MM.1S (cell line): ENCODE measurements at regions not wholly inside any gene's neighbourhood (a gene's known extent, or its start where the extent isn't known, plus 50 kb on each side); places are given as distances from the start of the nearest gene placed in this dataset.

Experiments used
- DNase-seq: peaks from one replicate; pipeline ENCODE4 v3.0.0-alpha.2; 2015
- H2AFZ ChIP-seq: fragments of 300-600 bp; sonication (generic); 2 replicates; pipeline ENCODE4 v1.6.0; 2016; ENCODE audit warnings: antibody characterized with exemption, low read length
- H3F3A ChIP-seq: fragments of 300-600 bp; sonication (generic); 2 replicates; pipeline ENCODE4 v1.6.1; 2016; ENCODE audit warnings: mild to moderate bottlenecking, antibody characterized with exemption, low read length, moderate library complexity, mixed read lengths; ENCODE audit not compliant: insufficient read depth
- H3K27ac ChIP-seq: fragments of 300-600 bp; sonication (generic); 2 replicates; pipeline ENCODE4 v1.5.1; 2016; ENCODE audit warnings: mild to moderate bottlenecking, low read length
- H3K27me3 ChIP-seq: fragments of 300-600 bp; sonication (generic); replicated peaks from 2 replicates; pipeline ENCODE4 v1.6.0; 2016; ENCODE audit warnings: low read length; ENCODE audit not compliant: insufficient read depth
- H3K36me3 ChIP-seq: fragments of 300-600 bp; sonication (generic); replicated peaks from 2 replicates; pipeline ENCODE4 v1.6.1; 2016; ENCODE audit warnings: mild to moderate bottlenecking, low read length, mixed read lengths; ENCODE audit not compliant: insufficient read depth
- H3K4me1 ChIP-seq: fragments of 300-600 bp; sonication (generic); 2 replicates; pipeline ENCODE4 v1.6.1; 2016; ENCODE audit warnings: low read length, mixed read lengths
- H3K4me2 ChIP-seq: fragments of 300-600 bp; sonication (generic); 2 replicates; pipeline ENCODE4 v1.6.0; 2016; ENCODE audit warnings: low read depth, low read length
- H3K4me3 ChIP-seq: fragments of 300-600 bp; sonication (generic); 2 replicates; pipeline ENCODE4 v1.5.1; 2016; ENCODE audit warnings: low read length, mixed read lengths
- H3K79me2 ChIP-seq: fragments of 300-600 bp; sonication (generic); 2 replicates; pipeline ENCODE4 v1.6.1; 2016; ENCODE audit warnings: mixed run types, low read length, mixed read lengths
- H3K9ac ChIP-seq: fragments of 300-600 bp; sonication (generic); 2 replicates; pipeline ENCODE4 v1.6.1; 2016; ENCODE audit warnings: low read length, mixed read lengths
- H3K9me2 ChIP-seq: fragments of 300-600 bp; sonication (generic); replicated peaks from 2 replicates; pipeline ENCODE4 v1.6.1; 2016; ENCODE audit warnings: mild to moderate bottlenecking, low read length, mixed read lengths; ENCODE audit not compliant: insufficient read depth
- H3K9me3 ChIP-seq: fragments of 300-600 bp; sonication (generic); replicated peaks from 2 replicates; pipeline ENCODE4 v1.6.1; 2016; ENCODE audit warnings: mild to moderate bottlenecking, low read length, mixed read lengths; ENCODE audit not compliant: insufficient read depth
- H4K20me1 ChIP-seq: fragments of 300-600 bp; sonication (generic); 2 replicates; pipeline ENCODE4 v1.6.1; 2016; ENCODE audit warnings: mild to moderate bottlenecking, low read length, moderate library complexity, mixed read lengths; ENCODE audit not compliant: insufficient read depth
- EZH2 ChIP-seq: fragments of 300-600 bp; sonication (generic); optimal IDR thresholded peaks from 2 replicates; pipeline ENCODE3; 2017; ENCODE audit warnings: low read depth, mild to moderate bottlenecking, antibody characterized with exemption, low read length, mixed read lengths
- EZH2phosphoT487 ChIP-seq: fragments of 300-600 bp; sonication (generic); IDR thresholded peaks from 2 replicates; pipeline ENCODE4 v1.6.1; 2018; ENCODE audit warnings: antibody characterized with exemption, low read length
- TF ChIP-seq, protein P1 (sequence below): fragments of 300-600 bp; sonication (generic); IDR thresholded peaks from 2 replicates; pipeline ENCODE4 v1.5.1; 2016; ENCODE audit warnings: antibody characterized with exemption, low read length, mixed read lengths

DNA sequence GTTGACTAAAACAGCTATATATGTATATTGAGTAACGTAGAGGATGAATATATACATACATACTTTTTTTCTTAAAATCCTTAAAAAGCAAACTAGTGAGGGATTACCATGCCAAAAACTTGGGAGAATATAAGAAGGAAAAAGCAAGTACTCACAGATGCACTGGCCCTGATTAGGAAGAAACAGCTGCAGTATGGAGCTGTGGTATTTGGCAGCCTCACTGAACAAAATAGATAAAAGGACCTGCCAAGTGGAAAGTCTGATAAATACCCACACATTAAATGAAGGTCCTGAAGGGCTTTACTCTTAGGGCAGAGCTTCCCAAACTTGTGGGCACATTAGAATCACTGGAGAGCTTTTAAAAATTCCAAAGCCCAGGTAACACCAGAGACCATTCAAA, 80.6 kb downstream of the FEM1C start:
- no peaks in the 10 kb centered on the region for H3K79me2 ChIP-seq
- H3F3A ChIP-seq: no peaks in the 10 kb centered on the region
- H3K36me3 ChIP-seq: no peaks in the 10 kb centered on the region
- H3K9me2 ChIP-seq: no peaks in the 10 kb centered on the region
- no peak for DNase-seq
- H3K9ac ChIP-seq: no peak overlapping the region
- H3K27ac ChIP-seq: no peak overlapping the region
- no peaks in the 10 kb centered on the region for H3K4me1 ChIP-seq
- no peaks in the 10 kb centered on the region for H3K9me3 ChIP-seq
- no peak overlapping the region for H2AFZ ChIP-seq
- TF ChIP-seq EZH2: no peak
- TF ChIP-seq, protein P1, sequence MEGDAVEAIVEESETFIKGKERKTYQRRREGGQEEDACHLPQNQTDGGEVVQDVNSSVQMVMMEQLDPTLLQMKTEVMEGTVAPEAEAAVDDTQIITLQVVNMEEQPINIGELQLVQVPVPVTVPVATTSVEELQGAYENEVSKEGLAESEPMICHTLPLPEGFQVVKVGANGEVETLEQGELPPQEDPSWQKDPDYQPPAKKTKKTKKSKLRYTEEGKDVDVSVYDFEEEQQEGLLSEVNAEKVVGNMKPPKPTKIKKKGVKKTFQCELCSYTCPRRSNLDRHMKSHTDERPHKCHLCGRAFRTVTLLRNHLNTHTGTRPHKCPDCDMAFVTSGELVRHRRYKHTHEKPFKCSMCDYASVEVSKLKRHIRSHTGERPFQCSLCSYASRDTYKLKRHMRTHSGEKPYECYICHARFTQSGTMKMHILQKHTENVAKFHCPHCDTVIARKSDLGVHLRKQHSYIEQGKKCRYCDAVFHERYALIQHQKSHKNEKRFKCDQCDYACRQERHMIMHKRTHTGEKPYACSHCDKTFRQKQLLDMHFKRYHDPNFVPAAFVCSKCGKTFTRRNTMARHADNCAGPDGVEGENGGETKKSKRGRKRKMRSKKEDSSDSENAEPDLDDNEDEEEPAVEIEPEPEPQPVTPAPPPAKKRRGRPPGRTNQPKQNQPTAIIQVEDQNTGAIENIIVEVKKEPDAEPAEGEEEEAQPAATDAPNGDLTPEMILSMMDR: no peak
- H3K27me3 ChIP-seq: no peaks in the 10 kb centered on the region
- no peak overlapping the region for H3K4me2 ChIP-seq
- H3K4me3 ChIP-seq: no peak overlapping the region
- H4K20me1 ChIP-seq: no peaks in the 10 kb centered on the region

DNA sequence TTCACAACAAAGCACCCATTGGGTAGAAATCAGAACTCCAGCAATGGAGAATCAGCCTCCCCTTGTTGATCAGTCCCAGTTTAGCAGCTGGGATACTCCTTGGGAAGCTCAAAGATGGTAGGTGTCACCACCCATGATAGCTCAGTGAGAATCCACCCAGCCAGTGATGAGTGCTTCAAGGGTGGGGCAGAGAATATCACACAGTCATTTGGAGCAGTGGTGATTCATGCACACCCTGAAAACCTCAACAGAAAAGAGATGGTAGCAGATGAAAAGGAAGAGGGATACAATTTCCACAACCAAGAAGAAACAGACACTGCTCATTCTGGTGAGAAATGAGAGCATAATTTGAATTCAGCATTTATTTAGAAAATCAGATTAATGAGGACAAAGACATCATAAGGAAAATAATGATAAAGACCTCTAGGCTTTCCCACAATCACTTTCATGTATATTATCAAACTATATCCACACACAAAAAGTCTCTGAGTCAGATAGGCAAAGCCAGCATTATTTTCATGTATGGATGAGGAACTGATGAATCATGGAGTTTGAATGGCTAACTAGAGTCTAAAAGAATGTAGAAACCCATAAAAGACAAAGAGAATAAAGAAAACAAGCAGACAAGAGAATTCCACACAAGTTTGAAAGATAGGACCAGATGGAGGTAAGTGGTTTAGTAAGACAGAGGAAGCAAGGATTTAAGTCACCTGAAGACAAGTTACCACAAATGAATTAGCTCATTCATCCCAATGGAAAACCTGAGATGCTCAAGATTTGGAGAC, 82.9 kb downstream of the FEM1C start:
- no peaks in the 10 kb centered on the region for H3K9me2 ChIP-seq
- H3K4me3 ChIP-seq: no peak overlapping the region
- H3K36me3 ChIP-seq: no peaks in the 10 kb centered on the region
- H3K27me3 ChIP-seq: no peaks in the 10 kb centered on the region
- H3K9ac ChIP-seq: no peak overlapping the region
- no peak overlapping the region for H2AFZ ChIP-seq
- H3K4me2 ChIP-seq: no peak overlapping the region
- no peaks in the 10 kb centered on the region for H3K4me1 ChIP-seq
- no peaks in the 10 kb centered on the region for H3K79me2 ChIP-seq
- no peak for DNase-seq
- H3K9me3 ChIP-seq: no peaks in the 10 kb centered on the region
- no peak for TF ChIP-seq EZH2phosphoT487
- TF ChIP-seq, protein P1: no peak
- no peak overlapping the region for H3K27ac ChIP-seq
- no peaks in the 10 kb centered on the region for H3F3A ChIP-seq
- H4K20me1 ChIP-seq: no peaks in the 10 kb centered on the region

DNA sequence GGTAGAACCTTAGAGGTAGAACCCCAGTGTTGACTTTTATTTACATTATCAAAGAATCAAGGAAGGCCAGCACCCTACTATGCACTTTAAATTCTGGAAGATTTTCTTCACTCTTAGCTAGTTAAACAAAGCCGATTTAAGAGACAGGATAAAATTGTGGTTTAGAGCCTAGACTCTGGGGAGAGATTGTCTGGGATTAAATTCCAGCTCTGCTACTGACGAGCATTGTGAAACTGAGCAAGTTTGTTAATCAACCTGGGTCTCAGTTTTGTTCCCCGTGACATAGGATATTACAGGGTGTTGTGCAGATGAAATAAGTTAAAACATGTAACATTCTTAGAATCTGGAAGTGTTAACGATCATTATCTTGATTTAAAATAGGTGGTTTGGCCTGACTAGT, 83.5 kb downstream of the FEM1C start:
- H4K20me1 ChIP-seq: no peaks in the 10 kb centered on the region
- no peak for DNase-seq
- H3K79me2 ChIP-seq: no peaks in the 10 kb centered on the region
- no peak overlapping the region for H3K9ac ChIP-seq
- H3K27ac ChIP-seq: no peak overlapping the region
- no peaks in the 10 kb centered on the region for H3K9me2 ChIP-seq
- no peaks in the 10 kb centered on the region for H3K27me3 ChIP-seq
- TF ChIP-seq, protein P1: no peak
- no peak for TF ChIP-seq EZH2
- TF ChIP-seq EZH2phosphoT487: no peak
- H3K36me3 ChIP-seq: no peaks in the 10 kb centered on the region
- no peak overlapping the region for H3K4me3 ChIP-seq
- no peaks in the 10 kb centered on the region for H3F3A ChIP-seq
- H3K9me3 ChIP-seq: no peaks in the 10 kb centered on the region
- H2AFZ ChIP-seq: no peak overlapping the region
- H3K4me1 ChIP-seq: no peaks in the 10 kb centered on the region
- H3K4me2 ChIP-seq: no peak overlapping the region
